Type B pancreatic cell (in vitro differentiated cells): ENCODE measurements at regions not wholly inside any gene's neighbourhood (a gene's known extent, or its start where the extent isn't known, plus 50 kb on each side); places are given as distances from the start of the nearest gene placed in this dataset.
"Not testable (repeated sequence)": the region's sequence is repeated elsewhere in the genome, so short reads cannot be mapped to it uniquely, and the experiment has no call there.

Source experiments
- DNase-seq: peaks from one replicate; pipeline ENCODE4 v3.0.0; 2021; ENCODE audit warnings: mixed read lengths; ENCODE audit not compliant: unreplicated experiment; ENCODE audit errors: extremely low spot score
- H3K27ac Mint-ChIP-seq: 2 replicates; pipeline ENCODE4 v1.8.0; 2021; ENCODE audit warnings: mild to moderate bottlenecking, mixed read lengths
- H3K27me3 Mint-ChIP-seq: 2 replicates; pipeline ENCODE4 v1.8.0; 2021; ENCODE audit warnings: mixed read lengths
- H3K36me3 Mint-ChIP-seq: 2 replicates; pipeline ENCODE4 v1.8.0; 2021; ENCODE audit warnings: mixed read lengths
- H3K4me1 Mint-ChIP-seq: one replicate; pipeline ENCODE4 v1.8.0; 2021; ENCODE audit warnings: mixed read lengths; ENCODE audit not compliant: unreplicated experiment
- H3K4me3 Mint-ChIP-seq: 2 replicates; pipeline ENCODE4 v1.8.0; 2021; ENCODE audit warnings: mild to moderate bottlenecking, mixed read lengths
- H3K9me3 Mint-ChIP-seq: 2 replicates; pipeline ENCODE4 v1.8.0; 2021; ENCODE audit warnings: mixed read lengths
- TF ChIP-seq, protein P1 (sequence below): fragments of 200-600 bp; sonication (generic); conservative IDR thresholded peaks from 2 replicates; pipeline ENCODE4 v1.5.0; 2021; ENCODE audit warnings: antibody characterized with exemption, mild to moderate bottlenecking

- TF ChIP-seq, protein P1, sequence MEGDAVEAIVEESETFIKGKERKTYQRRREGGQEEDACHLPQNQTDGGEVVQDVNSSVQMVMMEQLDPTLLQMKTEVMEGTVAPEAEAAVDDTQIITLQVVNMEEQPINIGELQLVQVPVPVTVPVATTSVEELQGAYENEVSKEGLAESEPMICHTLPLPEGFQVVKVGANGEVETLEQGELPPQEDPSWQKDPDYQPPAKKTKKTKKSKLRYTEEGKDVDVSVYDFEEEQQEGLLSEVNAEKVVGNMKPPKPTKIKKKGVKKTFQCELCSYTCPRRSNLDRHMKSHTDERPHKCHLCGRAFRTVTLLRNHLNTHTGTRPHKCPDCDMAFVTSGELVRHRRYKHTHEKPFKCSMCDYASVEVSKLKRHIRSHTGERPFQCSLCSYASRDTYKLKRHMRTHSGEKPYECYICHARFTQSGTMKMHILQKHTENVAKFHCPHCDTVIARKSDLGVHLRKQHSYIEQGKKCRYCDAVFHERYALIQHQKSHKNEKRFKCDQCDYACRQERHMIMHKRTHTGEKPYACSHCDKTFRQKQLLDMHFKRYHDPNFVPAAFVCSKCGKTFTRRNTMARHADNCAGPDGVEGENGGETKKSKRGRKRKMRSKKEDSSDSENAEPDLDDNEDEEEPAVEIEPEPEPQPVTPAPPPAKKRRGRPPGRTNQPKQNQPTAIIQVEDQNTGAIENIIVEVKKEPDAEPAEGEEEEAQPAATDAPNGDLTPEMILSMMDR = no peak
- DNase-seq = no peak
- Mint-ChIP-seq H3K4me1 (peaks cover 5% of the 10 kb centered on the region), H3K4me3 (no peak overlapping the region), H3K27me3 (no peaks in the 10 kb centered on the region), H3K36me3 (no peaks in the 10 kb centered on the region), H3K9me3 (no peaks in the 10 kb centered on the region), H3K27ac (no peak overlapping the region)
Measured at GRCh38 chr12:66813137-66813892, 134.4 kb upstream of the GRIP1 start.

- Mint-ChIP-seq H3K27me3 (no peaks in the 10 kb centered on the region), H3K4me3 (no peak overlapping the region), H3K4me1 (peaks cover 12% of the 10 kb centered on the region), H3K36me3 (no peaks in the 10 kb centered on the region), H3K27ac (no peak overlapping the region), H3K9me3 (no peaks in the 10 kb centered on the region)
- no peak for DNase-seq
- TF ChIP-seq, protein P1 = no peak
Measured at GRCh38 chr12:66819587-66819986, 140.7 kb upstream of the GRIP1 start.

- TF ChIP-seq, protein P1 = no peak
- Mint-ChIP-seq H3K27ac (peak overlapping the region; percentile 90), H3K4me3 (no peak overlapping the region), H3K27me3 (no peaks in the 10 kb centered on the region), H3K9me3 (no peaks in the 10 kb centered on the region), H3K4me1 (peaks cover 12% of the 10 kb centered on the region), H3K36me3 (no peaks in the 10 kb centered on the region)
- no peak for DNase-seq
Measured at GRCh38 chr12:66822961-66823360, 144.1 kb upstream of the GRIP1 start.

GRCh38 chr12:66823857-66824570 is 145.1 kb upstream of the GRIP1 start:
- H3K36me3 Mint-ChIP-seq = no peaks in the 10 kb centered on the region

DNA sequence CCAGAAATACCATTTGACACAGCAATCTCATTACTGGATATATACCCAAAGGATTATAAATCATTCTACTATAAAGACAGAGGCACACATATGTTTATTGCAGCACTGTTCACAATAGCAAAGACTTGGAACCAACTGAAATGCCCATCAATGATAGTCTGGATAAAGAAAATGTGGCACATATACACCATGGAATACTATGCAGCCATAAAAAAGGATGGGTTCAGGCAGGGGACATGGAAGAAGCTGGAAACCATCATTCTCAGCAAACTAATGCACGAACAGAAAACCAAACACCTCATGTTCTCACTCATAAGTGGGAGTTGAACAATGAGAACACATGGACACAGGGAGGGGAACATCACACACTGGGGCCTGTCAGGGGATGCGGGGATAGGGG is 147.0 kb upstream of the GRIP1 start:
- not testable (repeated sequence) for H3K9me3 Mint-ChIP-seq, H3K27ac Mint-ChIP-seq
- peaks cover 16% of the 10 kb centered on the region for H3K4me1 Mint-ChIP-seq

More at GRCh38 chr12:66823857-66824570, 145.1 kb upstream of the GRIP1 start:
- Mint-ChIP-seq H3K27ac (peak overlapping the region; percentile 90), H3K9me3 (no peaks in the 10 kb centered on the region), H3K27me3 (no peaks in the 10 kb centered on the region), H3K4me1 (peaks cover 14% of the 10 kb centered on the region), H3K4me3 (no peak overlapping the region)
- TF ChIP-seq, protein P1 = no peak
- DNase-seq = no peak

DNA sequence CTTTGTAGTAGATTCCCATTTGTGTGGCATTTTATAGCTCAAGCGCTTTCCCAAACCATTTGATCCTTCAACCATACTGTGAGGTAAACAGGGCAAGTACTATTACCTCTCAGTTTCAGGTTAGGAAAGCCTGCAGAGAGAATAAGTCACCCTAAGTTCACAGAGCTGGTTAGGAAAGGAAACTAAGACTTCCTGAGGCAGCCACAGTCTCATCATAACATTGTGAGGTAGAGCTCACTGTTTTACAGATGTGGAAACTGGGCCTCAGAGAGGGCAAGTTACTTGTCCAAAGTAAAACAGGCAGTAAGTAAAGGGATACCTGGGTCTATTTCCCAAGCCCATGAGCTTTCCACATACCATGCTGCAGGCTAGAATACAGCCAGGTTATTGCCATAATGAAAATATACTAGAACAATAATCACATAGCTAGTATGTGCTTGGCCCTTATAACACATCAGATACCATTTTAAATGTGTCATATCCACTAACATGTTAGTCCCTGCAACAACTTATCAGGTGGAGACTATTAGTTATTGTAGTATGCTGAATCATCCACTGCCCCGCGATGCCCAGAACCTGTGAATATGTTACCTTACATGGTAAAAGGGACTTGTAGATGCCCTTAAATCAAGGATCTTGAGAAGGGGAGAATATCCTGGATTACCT is 150.9 kb upstream of the GRIP1 start:
- no peak for DNase-seq
- no peaks in the 10 kb centered on the region for H3K36me3 Mint-ChIP-seq
- no peaks in the 10 kb centered on the region for H3K9me3 Mint-ChIP-seq
- H3K27ac Mint-ChIP-seq = no peak overlapping the region
- H3K27me3 Mint-ChIP-seq = no peaks in the 10 kb centered on the region
- peaks cover 4% of the 10 kb centered on the region for H3K4me1 Mint-ChIP-seq
- TF ChIP-seq, protein P1 = no peak
- no peak overlapping the region for H3K4me3 Mint-ChIP-seq

More for the DNA sequence above, 147.0 kb upstream of the GRIP1 start:
- not testable (repeated sequence) for H3K4me3 Mint-ChIP-seq, H3K36me3 Mint-ChIP-seq, DNase-seq, H3K27me3 Mint-ChIP-seq
